SJCRH30 (cell line): ENCODE measurements at regions not wholly inside any gene's neighbourhood (a gene's known extent, or its start where the extent isn't known, plus 50 kb on each side); places are given as distances from the start of the nearest gene placed in this dataset.

ENCODE experiments used
- DNase-seq, 2 experiments: peaks; one replicate each; pipeline ENCODE4 v3.0.0-alpha.2; 2015 to 2020
- H3K27ac ChIP-seq: fragments of 250-450 bp; sonication (Bioruptor Pico); 2 replicates; pipeline ENCODE4 v1.5.1; 2020; ENCODE audit warnings: mild to moderate bottlenecking, moderate library complexity
- H3K27me3 ChIP-seq: fragments of 250-450 bp; sonication (Bioruptor Pico); 2 replicates; pipeline ENCODE4 v1.5.1; 2020; ENCODE audit warnings: mild to moderate bottlenecking, moderate library complexity
- H3K36me3 ChIP-seq: fragments of 250-450 bp; sonication (Bioruptor Pico); 2 replicates; pipeline ENCODE4 v1.5.1; 2020; ENCODE audit warnings: mild to moderate bottlenecking, moderate library complexity
- H3K4me1 ChIP-seq: fragments of 250-450 bp; sonication (Bioruptor Pico); 2 replicates; pipeline ENCODE4 v1.5.1; 2020; ENCODE audit warnings: mild to moderate bottlenecking, moderate library complexity
- H3K4me3 ChIP-seq: fragments of 250-450 bp; sonication (Bioruptor Pico); 2 replicates; pipeline ENCODE4 v1.5.1; 2020; ENCODE audit warnings: mild to moderate bottlenecking, moderate library complexity
- H3K9me3 ChIP-seq: fragments of 250-450 bp; sonication (Bioruptor Pico); replicated peaks from 2 replicates; pipeline ENCODE4 v1.5.1; 2020; ENCODE audit warnings: mild to moderate bottlenecking, moderate library complexity

DNA sequence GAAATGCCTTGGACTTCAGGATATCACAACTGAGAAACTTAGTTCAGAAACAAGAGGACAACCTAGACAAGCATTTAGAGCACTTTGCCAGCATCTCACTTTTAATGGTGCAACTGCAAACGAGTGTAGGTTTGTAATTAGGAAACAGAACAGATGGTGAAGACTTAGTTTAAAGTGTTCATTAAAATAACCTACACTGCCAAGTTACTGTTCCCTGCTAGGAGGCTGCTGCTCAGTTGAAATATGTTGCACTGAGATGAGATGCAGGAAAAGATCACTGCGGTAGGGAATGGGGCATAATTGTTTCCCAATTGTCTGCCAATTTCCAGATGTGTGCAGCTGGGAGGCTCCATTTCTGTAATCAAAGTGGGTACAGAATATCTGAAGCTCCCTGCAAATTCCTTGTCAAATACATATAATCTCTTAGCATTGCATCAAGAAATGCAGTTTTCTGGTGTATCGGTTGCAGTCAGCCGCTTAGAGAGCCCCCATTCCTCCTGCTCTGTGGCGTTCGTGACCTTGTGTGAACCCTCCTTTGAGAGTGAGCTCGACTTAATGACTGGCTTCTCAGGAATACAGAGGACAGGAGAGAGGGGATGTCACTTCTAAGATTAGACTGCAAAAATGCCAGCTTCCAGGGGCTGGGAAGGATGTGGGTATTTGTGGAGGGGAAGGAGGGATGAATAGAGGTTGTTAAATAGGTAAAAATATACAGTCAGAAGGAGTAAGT is 448.9 kb downstream of the MED10 start:
- Histone ChIP-seq H3K27ac (no peak overlapping the region), H3K9me3 (no peaks in the 10 kb centered on the region), H3K27me3 (no peaks in the 10 kb centered on the region), H3K4me3 (no peak overlapping the region), H3K4me1 (no peaks in the 10 kb centered on the region), H3K36me3 (no peaks in the 10 kb centered on the region)
- DNase-seq = no peak

DNA sequence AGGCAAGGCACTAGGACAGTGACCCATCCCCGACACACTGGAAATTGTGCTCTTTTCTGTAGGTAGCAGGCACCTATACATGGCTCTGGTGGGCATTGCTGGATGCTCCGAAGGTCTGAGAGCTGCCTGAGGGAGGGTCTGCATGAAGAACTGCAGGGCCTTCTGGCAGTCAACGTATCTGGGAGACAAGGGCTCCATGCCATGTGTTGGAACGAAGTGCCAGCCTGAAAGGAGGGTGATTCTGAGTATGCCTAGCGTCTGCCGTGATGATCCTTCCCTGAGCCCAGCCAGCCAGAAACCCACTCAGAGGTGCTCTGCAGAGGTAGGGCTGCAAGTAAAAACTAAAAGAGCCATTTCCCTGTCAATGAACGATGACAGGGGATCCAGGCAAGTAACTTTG is 453.2 kb downstream of the MED10 start:
- H3K27ac ChIP-seq = no peak overlapping the region
- no peaks in the 10 kb centered on the region for H3K36me3 ChIP-seq
- no peak overlapping the region for H3K4me3 ChIP-seq
- H3K4me1 ChIP-seq = no peaks in the 10 kb centered on the region
- H3K9me3 ChIP-seq = no peaks in the 10 kb centered on the region
- no peak for DNase-seq
- no peaks in the 10 kb centered on the region for H3K27me3 ChIP-seq

- no peaks in the 10 kb centered on the region for H3K9me3 ChIP-seq
- H3K27ac ChIP-seq = no peak overlapping the region
- no peaks in the 10 kb centered on the region for H3K36me3 ChIP-seq
- no peak for DNase-seq
- no peaks in the 10 kb centered on the region for H3K4me1 ChIP-seq
- H3K27me3 ChIP-seq = no peaks in the 10 kb centered on the region
- H3K4me3 ChIP-seq = no peak overlapping the region
Observed at GRCh38 chr5:5919411-5919810, 458.9 kb downstream of the MED10 start.

DNA sequence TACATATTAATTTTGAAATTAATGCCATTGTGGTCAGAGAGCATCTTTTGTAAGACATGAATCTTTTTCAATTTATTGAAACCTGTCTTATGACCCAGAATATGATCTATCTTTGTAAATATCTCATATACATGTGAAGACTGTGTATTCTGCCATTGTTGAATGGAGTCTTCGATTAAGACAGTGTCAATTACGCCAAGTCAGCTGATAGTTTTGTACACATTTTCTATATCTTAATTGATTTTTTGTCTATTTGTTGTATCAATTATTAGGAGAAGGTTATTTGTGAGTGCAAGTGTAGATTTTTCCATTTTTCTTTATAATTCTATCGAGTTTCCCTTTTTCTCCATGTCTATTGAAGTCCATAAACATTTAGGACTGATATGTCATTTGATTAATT is 471.6 kb downstream of the MED10 start:
- Histone ChIP-seq H3K27me3 (no peaks in the 10 kb centered on the region), H3K4me3 (no peak overlapping the region), H3K4me1 (no peaks in the 10 kb centered on the region), H3K27ac (no peak overlapping the region), H3K36me3 (no peaks in the 10 kb centered on the region), H3K9me3 (no peaks in the 10 kb centered on the region)
- DNase-seq = no peak

- Histone ChIP-seq H3K4me3 (no peak overlapping the region), H3K9me3 (no peaks in the 10 kb centered on the region), H3K4me1 (no peaks in the 10 kb centered on the region), H3K27me3 (no peaks in the 10 kb centered on the region), H3K27ac (no peak overlapping the region), H3K36me3 (no peaks in the 10 kb centered on the region)
- no peak for DNase-seq
Observed at GRCh38 chr5:5905186-5905585, 473.2 kb downstream of the MED10 start.

- no peak overlapping the region for H3K4me3 ChIP-seq
- H3K9me3 ChIP-seq = no peaks in the 10 kb centered on the region
- no peaks in the 10 kb centered on the region for H3K36me3 ChIP-seq
- no peak for DNase-seq
- no peaks in the 10 kb centered on the region for H3K4me1 ChIP-seq
- H3K27ac ChIP-seq = no peak overlapping the region
- H3K27me3 ChIP-seq = no peaks in the 10 kb centered on the region
Observed at GRCh38 chr5:5904113-5904512, 474.2 kb downstream of the MED10 start.

GRCh38 chr5:5902678-5903646 is 475.4 kb downstream of the MED10 start:
- H3K27ac ChIP-seq = no peak overlapping the region

GRCh38 chr5:5900350-5900749 is 477.9 kb downstream of the ICE1 start:
- no peak overlapping the region for H3K27ac ChIP-seq
- no peaks in the 10 kb centered on the region for H3K36me3 ChIP-seq
- no peaks in the 10 kb centered on the region for H3K9me3 ChIP-seq
- no peaks in the 10 kb centered on the region for H3K27me3 ChIP-seq
- DNase-seq = no peak
- no peaks in the 10 kb centered on the region for H3K4me1 ChIP-seq
- H3K4me3 ChIP-seq = no peak overlapping the region

More at GRCh38 chr5:5902678-5903646, 475.4 kb downstream of the MED10 start:
- Histone ChIP-seq H3K36me3 (no peaks in the 10 kb centered on the region), H3K4me3 (no peak overlapping the region), H3K9me3 (no peaks in the 10 kb centered on the region), H3K4me1 (no peaks in the 10 kb centered on the region), H3K27me3 (no peaks in the 10 kb centered on the region)
- DNase-seq = no peak

- Histone ChIP-seq H3K4me3 (no peak overlapping the region), H3K27ac (no peak overlapping the region), H3K27me3 (no peaks in the 10 kb centered on the region), H3K36me3 (no peaks in the 10 kb centered on the region), H3K4me1 (no peaks in the 10 kb centered on the region), H3K9me3 (no peaks in the 10 kb centered on the region)
- DNase-seq = no peak
Observed at GRCh38 chr5:5899716-5900115, 477.2 kb downstream of the ICE1 start.

DNA sequence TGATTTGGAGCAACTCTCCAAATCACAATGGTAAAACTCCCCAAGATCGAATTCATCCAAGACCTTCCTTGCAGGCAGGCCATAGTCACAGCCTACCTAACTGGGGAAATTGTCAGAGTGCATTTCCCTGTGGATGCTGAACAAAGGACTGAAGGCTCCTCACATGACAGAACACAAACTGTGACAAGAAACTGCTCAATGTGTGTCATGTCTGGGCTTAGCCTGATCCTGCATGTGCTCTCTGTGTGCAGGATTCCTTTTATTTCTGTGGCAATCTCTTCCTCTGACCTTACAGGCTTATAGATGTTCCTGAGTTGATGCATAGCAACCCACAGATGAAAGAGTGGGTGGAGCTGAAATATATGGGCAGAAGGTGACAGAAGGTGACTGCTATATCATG is 465.8 kb downstream of the ICE1 start:
- Histone ChIP-seq H3K27me3 (no peaks in the 10 kb centered on the region), H3K9me3 (no peaks in the 10 kb centered on the region), H3K4me1 (no peaks in the 10 kb centered on the region), H3K36me3 (no peaks in the 10 kb centered on the region), H3K4me3 (no peak overlapping the region), H3K27ac (no peak overlapping the region)
- DNase-seq = no peak

DNA sequence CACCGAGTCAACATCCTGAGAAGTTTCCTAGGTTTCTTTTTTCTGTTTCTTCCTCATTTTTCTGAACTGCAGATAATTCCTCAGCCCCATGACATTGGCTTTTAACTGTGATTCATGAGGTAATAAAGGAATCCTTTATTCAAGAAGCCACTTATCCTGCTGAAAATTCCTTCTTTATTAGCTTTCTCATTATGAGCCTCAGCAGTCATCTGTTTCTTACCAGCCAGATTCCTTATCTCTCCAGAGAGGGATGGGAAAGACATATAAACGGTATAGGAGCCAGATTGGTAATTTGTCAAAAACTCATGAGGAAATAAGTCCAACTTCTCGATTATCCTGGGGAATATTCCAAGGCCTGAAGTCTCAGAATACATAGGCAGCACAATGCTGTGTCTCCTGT is 465.4 kb downstream of the ICE1 start:
- DNase-seq = no peak
- Histone ChIP-seq H3K9me3 (no peaks in the 10 kb centered on the region), H3K36me3 (no peaks in the 10 kb centered on the region), H3K27me3 (no peaks in the 10 kb centered on the region), H3K4me1 (no peaks in the 10 kb centered on the region), H3K27ac (no peak overlapping the region), H3K4me3 (no peak overlapping the region)

GRCh38 chr5:5886812-5887486 is 464.5 kb downstream of the ICE1 start:
- no peak for DNase-seq
- Histone ChIP-seq H3K9me3 (no peaks in the 10 kb centered on the region), H3K4me3 (no peak overlapping the region), H3K4me1 (no peaks in the 10 kb centered on the region), H3K27me3 (no peaks in the 10 kb centered on the region), H3K36me3 (no peaks in the 10 kb centered on the region), H3K27ac (no peak overlapping the region)

DNA sequence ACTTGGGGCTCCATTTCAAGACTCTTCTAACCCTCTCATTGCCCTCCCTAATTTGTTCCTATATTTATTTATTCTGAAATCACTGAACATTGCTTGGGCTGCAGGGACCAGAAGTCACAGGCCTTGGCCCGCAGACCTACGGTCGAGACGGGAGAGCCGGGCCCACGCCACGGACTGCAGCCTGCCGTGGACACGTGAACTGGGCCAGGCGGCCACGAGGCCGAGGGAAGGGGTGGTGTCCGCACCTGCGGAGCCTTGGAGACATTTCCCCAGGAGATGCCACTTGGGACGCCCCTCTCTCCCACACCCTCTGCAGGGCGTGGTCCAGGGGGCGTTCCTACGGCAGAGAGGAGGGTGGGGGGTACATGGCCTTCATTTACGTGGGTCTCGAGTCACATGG is 463.9 kb downstream of the ICE1 start:
- Histone ChIP-seq H3K36me3 (no peaks in the 10 kb centered on the region), H3K27me3 (no peaks in the 10 kb centered on the region), H3K4me3 (no peak overlapping the region), H3K4me1 (no peaks in the 10 kb centered on the region), H3K9me3 (no peaks in the 10 kb centered on the region), H3K27ac (no peak overlapping the region)
- DNase-seq = no peak

- Histone ChIP-seq H3K9me3 (no peaks in the 10 kb centered on the region), H3K27ac (no peak overlapping the region), H3K27me3 (no peaks in the 10 kb centered on the region), H3K4me3 (no peak overlapping the region), H3K4me1 (no peaks in the 10 kb centered on the region), H3K36me3 (no peaks in the 10 kb centered on the region)
- DNase-seq = no peak
Observed at GRCh38 chr5:5885782-5886181, 463.3 kb downstream of the ICE1 start.

DNA sequence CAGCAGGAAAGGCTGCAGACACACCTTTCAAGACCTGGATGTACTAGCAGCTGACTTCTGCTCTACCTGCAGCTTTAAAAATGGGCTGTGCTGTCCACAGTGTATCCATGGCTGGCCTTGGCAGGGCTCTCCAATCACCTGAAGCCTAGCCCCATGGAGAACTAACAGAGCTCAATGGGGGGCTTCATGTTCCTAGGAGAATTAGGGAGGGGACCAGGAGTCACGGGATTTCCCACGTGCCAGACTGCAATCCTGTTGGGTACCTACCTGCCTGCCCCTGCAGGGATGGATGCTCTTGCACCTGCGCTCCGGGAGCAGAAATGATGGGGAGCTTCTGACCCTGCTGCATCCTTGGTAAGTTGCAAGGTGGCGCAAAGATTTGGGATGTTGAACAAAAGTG is 462.1 kb downstream of the ICE1 start:
- Histone ChIP-seq H3K4me1 (no peaks in the 10 kb centered on the region), H3K9me3 (no peaks in the 10 kb centered on the region), H3K4me3 (no peak overlapping the region), H3K36me3 (no peaks in the 10 kb centered on the region), H3K27me3 (no peaks in the 10 kb centered on the region), H3K27ac (no peak overlapping the region)
- no peak for DNase-seq
